ENCODE measurements at regions not wholly inside any gene's neighbourhood (a gene's known extent, or its start where the extent isn't known, plus 50 kb on each side); places are given as distances from the start of the nearest gene placed in this dataset.

- TF ChIP-seq POLR2A (IDR thresholded peaks at IDR 0.05): no peak
- TF ChIP-seq, protein P1, sequence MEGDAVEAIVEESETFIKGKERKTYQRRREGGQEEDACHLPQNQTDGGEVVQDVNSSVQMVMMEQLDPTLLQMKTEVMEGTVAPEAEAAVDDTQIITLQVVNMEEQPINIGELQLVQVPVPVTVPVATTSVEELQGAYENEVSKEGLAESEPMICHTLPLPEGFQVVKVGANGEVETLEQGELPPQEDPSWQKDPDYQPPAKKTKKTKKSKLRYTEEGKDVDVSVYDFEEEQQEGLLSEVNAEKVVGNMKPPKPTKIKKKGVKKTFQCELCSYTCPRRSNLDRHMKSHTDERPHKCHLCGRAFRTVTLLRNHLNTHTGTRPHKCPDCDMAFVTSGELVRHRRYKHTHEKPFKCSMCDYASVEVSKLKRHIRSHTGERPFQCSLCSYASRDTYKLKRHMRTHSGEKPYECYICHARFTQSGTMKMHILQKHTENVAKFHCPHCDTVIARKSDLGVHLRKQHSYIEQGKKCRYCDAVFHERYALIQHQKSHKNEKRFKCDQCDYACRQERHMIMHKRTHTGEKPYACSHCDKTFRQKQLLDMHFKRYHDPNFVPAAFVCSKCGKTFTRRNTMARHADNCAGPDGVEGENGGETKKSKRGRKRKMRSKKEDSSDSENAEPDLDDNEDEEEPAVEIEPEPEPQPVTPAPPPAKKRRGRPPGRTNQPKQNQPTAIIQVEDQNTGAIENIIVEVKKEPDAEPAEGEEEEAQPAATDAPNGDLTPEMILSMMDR (IDR thresholded peaks at IDR 0.05): no peak
These were observed 308.3 kb downstream of the SOX9 start for GRCh38 chr17:72429066-72429638.

Data from thyroid gland (tissue), 4 donors.